B cell (primary cell): ENCODE measurements at regions not wholly inside any gene's neighbourhood (a gene's known extent, or its start where the extent isn't known, plus 50 kb on each side); places are given as distances from the start of the nearest gene placed in this dataset.

ENCODE experiments used
- ATAC-seq: fragments of 200-7000 bp; cut with Tn5 transposase; one replicate; pipeline ENCODE4 v1.10.0; 2021; ENCODE audit warnings: low read depth, mild to moderate bottlenecking, moderate number of reproducible peaks, moderate library complexity
- CTCF ChIA-PET: fragments of 350-600 bp; sonication (Branson Sonifier 250); formaldehyde crosslinking; loops from one replicate; lab custom pipeline; 2021; ENCODE audit warnings: antibody characterized with exemption, inconsistent platforms; lab: Charles Lee
- POLR2A ChIA-PET: fragments of 350-600 bp; sonication (Branson Sonifier 250); formaldehyde crosslinking; loops from one replicate; lab custom pipeline; 2021; ENCODE audit warnings: antibody characterized with exemption; lab: Charles Lee
- DNase-seq: peaks from one replicate; pipeline ENCODE4 v3.0.0; 2013
- H2AFZ ChIP-seq: 2 replicates; pipeline ENCODE4 v1.6.1; 2012; ENCODE audit warnings: mild to moderate bottlenecking, low read depth, low read length; ENCODE audit not compliant: insufficient read depth, poor library complexity, severe bottlenecking
- H3K27ac ChIP-seq, 2 donors: 1 replicate in 1 of 2; 2 replicates in 1 of 2; pipeline ENCODE4 v1.5.1; 2012 to 2013; ENCODE audit warnings: low read length in 2 of 2, mild to moderate bottlenecking in 2 of 2, moderate library complexity in 1 of 2
- H3K27me3 ChIP-seq, 4 experiments: fragments of 200-600 bp in 1 of 4; sonication (generic) in 1 of 4; replicated peaks in 1 of 4; 1 replicate in 2 of 4; 2 replicates in 2 of 4; pipeline versions ENCODE4 v1.6.1 to v1.7.0; 2013 to 2016; ENCODE audit warnings: low read length in 3 of 4, mild to moderate bottlenecking in 2 of 4, mixed read lengths in 1 of 4, moderate library complexity in 1 of 4; ENCODE audit not compliant: insufficient read depth in 4 of 4, control insufficient read depth in 3 of 4; ENCODE audit errors: control extremely low read depth in 1 of 4
- H3K36me3 ChIP-seq, 2 experiments: replicated peaks in 1 of 2; 1 replicate in 1 of 2; 2 replicates in 1 of 2; pipeline versions ENCODE4 v1.6.1 to v1.7.1; 2013; ENCODE audit warnings: low read length in 1 of 2; ENCODE audit not compliant: insufficient read depth in 2 of 2, control insufficient read depth in 1 of 2; ENCODE audit errors: control extremely low read depth in 1 of 2, extremely low read depth in 1 of 2
- H3K4me1 ChIP-seq, 2 donors: fragments of 200-600 bp in 1 of 2; sonication (generic) in 1 of 2; 1 replicate in 1 of 2; 2 replicates in 1 of 2; pipeline versions ENCODE4 v1.5.1 to v1.6.1; 2013 to 2017; ENCODE audit warnings: low read length in 2 of 2; ENCODE audit not compliant: control insufficient read depth in 2 of 2, insufficient read depth in 2 of 2
- H3K4me2 ChIP-seq: replicated peaks from 2 replicates; pipeline ENCODE3; 2012; ENCODE audit warnings: mild to moderate bottlenecking, low read depth, low read length; ENCODE audit not compliant: poor library complexity, severe bottlenecking
- H3K4me3 ChIP-seq, 5 experiments: fragments of 200-600 bp in 1 of 5; sonication (generic) in 1 of 5; 1 replicate in 3 of 5; 2 replicates in 2 of 5; pipeline versions ENCODE4 v1.5.1 to v1.7.0; 2011 to 2016; ENCODE audit warnings: low read length in 4 of 5, mild to moderate bottlenecking in 4 of 5, low read depth in 2 of 5, control low read depth in 1 of 5, moderate library complexity in 1 of 5; ENCODE audit not compliant: insufficient read depth in 1 of 5; ENCODE audit errors: control extremely low read depth in 1 of 5, extremely low read depth in 1 of 5
- H3K79me2 ChIP-seq: fragments of 200-600 bp; sonication (generic); one replicate; pipeline ENCODE4 v1.6.0; 2016; ENCODE audit warnings: low read length; ENCODE audit not compliant: control insufficient read depth, insufficient read depth
- H3K9ac ChIP-seq: fragments of 200-600 bp; sonication (generic); 2 replicates; pipeline ENCODE4 v1.6.1; 2017; ENCODE audit warnings: mild to moderate bottlenecking, low read length, moderate library complexity
- H3K9me3 ChIP-seq, 3 donors: one replicate each; pipeline versions ENCODE4 v1.6.1 to v1.7.1; 2013; ENCODE audit warnings: low read length in 2 of 3; ENCODE audit not compliant: control insufficient read depth in 2 of 3, insufficient read depth in 1 of 3; ENCODE audit errors: control extremely low read depth in 1 of 3
- H4K20me1 ChIP-seq: 2 replicates; pipeline ENCODE4 v1.6.0; 2012; ENCODE audit warnings: mild to moderate bottlenecking, low read length; ENCODE audit not compliant: insufficient read depth, control insufficient read depth, poor library complexity, severe bottlenecking
- H3K27ac Mint-ChIP-seq: one replicate; pipeline ENCODE4 v1.8.0; 2021; ENCODE audit warnings: mixed read lengths
- H3K27me3 Mint-ChIP-seq: one replicate; pipeline ENCODE4 v1.8.0; 2021; ENCODE audit warnings: mixed read lengths
- H3K4me1 Mint-ChIP-seq: one replicate; pipeline ENCODE4 v1.8.0; 2021; ENCODE audit warnings: mixed read lengths
- H3K4me3 Mint-ChIP-seq: one replicate; pipeline ENCODE4 v1.8.0; 2021; ENCODE audit warnings: mixed read lengths
- H3K9me3 Mint-ChIP-seq: one replicate; pipeline ENCODE4 v1.8.0; 2022; ENCODE audit warnings: mixed read lengths; ENCODE audit not compliant: insufficient read depth
- CTCF ChIP-seq: fragments of 200-600 bp; IDR thresholded peaks from one replicate; pipeline ENCODE4 v1.8.0; 2022; ENCODE audit warnings: antibody characterized with exemption, mild to moderate bottlenecking
- EZH2 ChIP-seq: IDR thresholded peaks from 2 replicates; pipeline ENCODE4 v1.6.1; 2012; ENCODE audit warnings: borderline replicate concordance, low read depth, mild to moderate bottlenecking, moderate library complexity, low read length; ENCODE audit not compliant: insufficient read depth, poor library complexity, severe bottlenecking
- WGBS: methylation state at CpG from one replicate; pipeline ENCODE4 v1.1.5; 2013; ENCODE audit warnings: missing lambda C conversion rate; ENCODE audit not compliant: insufficient coverage; 5-methylcytosine and 5-hydroxymethylcytosine counted together
- intact Hi-C: fragments of 100-400 bp; cut with micrococcal nuclease; formaldehyde crosslinking; loops from one replicate; pipeline ENCODE4 v1.10.0; 2022

- CTCF ChIA-PET, result no interaction called here
- Histone ChIP-seq H3K4me2 (no peak overlapping the region), H4K20me1 (no peaks in the 10 kb centered on the region), H3K27ac (no peak overlapping the region), H3K36me3 (no peaks in the 10 kb centered on the region), H3K27me3 (no peaks in the 10 kb centered on the region), H2AFZ (no peak overlapping the region), H3K79me2 (no peaks in the 10 kb centered on the region), H3K9ac (no peak overlapping the region), H3K4me1 (no peaks in the 10 kb centered on the region), H3K9me3 (peaks cover 0 to 3% (median 0%) of the 10 kb centered on the region in 3 donors), H3K4me3 (no peak overlapping the region)
- no peak for DNase-seq
- Mint-ChIP-seq H3K27me3 (peaks cover 7% of the 10 kb centered on the region), H3K4me1 (no peaks in the 10 kb centered on the region), H3K9me3 (peaks cover 3% of the 10 kb centered on the region), H3K4me3 (no peak overlapping the region), H3K27ac (no peak overlapping the region)
- TF ChIP-seq CTCF (no peak), EZH2 (no peak)
- POLR2A ChIA-PET, result no interaction called here
- WGBS, result no CpG with 5 or more reads among the region's 1 CpG
- no peak for ATAC-seq
- intact Hi-C loops, result no loop called here
These were observed 113.5 kb downstream of the TMEM30B start for GRCh38 chr14:61167642-61168041.

- ATAC-seq, result no peak
- ChIA-PET POLR2A (no interaction called here), CTCF (no interaction called here)
- Histone ChIP-seq H3K79me2 (no peaks in the 10 kb centered on the region), H3K4me2 (no peak overlapping the region), H3K9me3 (peaks cover 0 to 3% (median 0%) of the 10 kb centered on the region in 3 donors), H3K9ac (no peak overlapping the region), H3K4me1 (no peaks in the 10 kb centered on the region), H3K4me3 (no peak overlapping the region), H4K20me1 (no peaks in the 10 kb centered on the region), H3K27me3 (no peaks in the 10 kb centered on the region), H3K36me3 (no peaks in the 10 kb centered on the region), H3K27ac (no peak overlapping the region), H2AFZ (no peak overlapping the region)
- Mint-ChIP-seq H3K27ac (no peak overlapping the region), H3K4me1 (no peaks in the 10 kb centered on the region), H3K27me3 (peaks cover 14% of the 10 kb centered on the region), H3K9me3 (peaks cover 3% of the 10 kb centered on the region), H3K4me3 (no peak overlapping the region)
- DNase-seq, result no peak
- 100% methylated on average over 1 of the region's 2 CpGs for WGBS
- no peak for TF ChIP-seq EZH2
- TF ChIP-seq CTCF, result no peak
- intact Hi-C loops, result no loop called here
These were observed 120.3 kb downstream of the TMEM30B start for GRCh38 chr14:61160798-61161197.
